ENCODE measurements at regions not wholly inside any gene's neighbourhood (a gene's known extent, or its start where the extent isn't known, plus 50 kb on each side); places are given as distances from the start of the nearest gene placed in this dataset.

DNA sequence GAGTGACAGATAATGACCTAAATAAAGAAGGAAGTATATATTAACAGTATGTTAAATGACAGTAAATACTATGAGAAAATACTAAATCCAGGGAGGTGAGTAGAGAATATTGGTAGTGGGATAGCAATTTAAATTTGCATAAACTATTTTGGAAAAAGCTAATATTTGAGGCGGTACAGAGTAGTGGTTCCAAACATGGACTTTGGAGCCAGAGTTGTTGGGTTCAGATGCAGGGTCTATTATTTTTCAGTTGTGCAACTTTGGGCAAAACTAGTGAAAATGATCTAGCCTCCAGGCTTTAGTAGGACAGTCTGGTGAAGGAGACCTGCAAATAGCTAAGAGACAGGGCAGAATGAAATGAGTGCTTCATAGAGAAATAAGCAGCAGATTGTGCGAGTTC lies 84.8 kb upstream of the SOX3 start:
- no peaks in the 10 kb centered on the region for H3K36me3 ChIP-seq (replicated peaks in 1 of 2; ENCODE audit: control insufficient read depth in 1 of 2, insufficient read depth in 2 of 2, low read length in 2 of 2)
- no peak overlapping the region for H3K9ac ChIP-seq (ENCODE audit: insufficient read depth, low read depth, low read length)
- ATAC-seq (no peak), FAIRE-seq (no peak), DNase-seq (ENCODE audit: low spot score) (no peak)
- ChIA-PET CTCF (ENCODE audit: low intra/inter-chr PET ratio, low total read pairs) (no interaction called here), POLR2A (no interaction called here)
- no peak overlapping the region for H2AFZ ChIP-seq (ENCODE audit: low read length)
- no peaks in the 10 kb centered on the region for H3K9me3 ChIP-seq (ENCODE audit: low read length)
- H3K27me3 ChIP-seq (ENCODE audit: control insufficient read depth in 1 of 2, insufficient read depth in 2 of 2, low read length in 2 of 2) = no peaks in the 10 kb centered on the region
- no peaks in the 10 kb centered on the region for H3K4me1 ChIP-seq (ENCODE audit: insufficient read depth, low read length)
- 0% methylated on average over 2 of the region's 2 CpGs for WGBS (ENCODE audit: low lambda C conversion rate)
- no peak overlapping the region for H3K4me3 ChIP-seq (replicated peaks in 1 of 3; ENCODE audit: insufficient read depth in 1 of 3, low read depth in 2 of 3, low read length in 3 of 3)
- no peaks in the 10 kb centered on the region for H4K20me1 ChIP-seq (ENCODE audit: insufficient read depth, low read length)
- in situ Hi-C loops (cut with HindIII; ENCODE audit: extremely low pct_ligation_motif_present, low pct_unique_long_range_greater_than_20kb) = no loop called here
- H3K79me2 ChIP-seq (ENCODE audit: insufficient read depth, low read length) = no peaks in the 10 kb centered on the region
- no peak overlapping the region for H3K27ac ChIP-seq (ENCODE audit: extremely low read length, insufficient read depth, low read length)
- H3K4me2 ChIP-seq (ENCODE audit: low read depth, low read length) = no peak overlapping the region
- no TSS peak for BruUV-seq (replicated peaks)
- intact Hi-C loops (cut with micrococcal nuclease; ENCODE audit: unreplicated experiment) = no loop called here
- no peak for TF ChIP-seq SOX13 (IDR thresholded peaks at IDR 0.05)
- no peak for TF ChIP-seq SOX13 (CRISPR knock-in tag; conservative IDR thresholded peaks at IDR 0.05 in 1 of 2, IDR thresholded peaks at IDR 0.05 in 1 of 2)
- no peak for TF ChIP-seq ZNF816 (CRISPR knock-in tag; IDR thresholded peaks at IDR 0.05; ENCODE audit: borderline replicate concordance)
- TF ChIP-seq, protein P1, sequence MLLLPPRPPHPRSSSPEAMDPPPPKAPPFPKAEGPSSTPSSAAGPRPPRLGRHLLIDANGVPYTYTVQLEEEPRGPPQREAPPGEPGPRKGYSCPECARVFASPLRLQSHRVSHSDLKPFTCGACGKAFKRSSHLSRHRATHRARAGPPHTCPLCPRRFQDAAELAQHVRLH (CRISPR knock-in tag; IDR thresholded peaks at IDR 0.05; ENCODE audit: borderline replicate concordance, low read depth) = no peak
- no peak for TF ChIP-seq ZNF383 (CRISPR knock-in tag; IDR thresholded peaks at IDR 0.05; ENCODE audit: borderline replicate concordance)
- no peak for TF ChIP-seq ZNF674 (CRISPR knock-in tag; IDR thresholded peaks at IDR 0.05; ENCODE audit: low read depth)
- TF ChIP-seq, protein P2, sequence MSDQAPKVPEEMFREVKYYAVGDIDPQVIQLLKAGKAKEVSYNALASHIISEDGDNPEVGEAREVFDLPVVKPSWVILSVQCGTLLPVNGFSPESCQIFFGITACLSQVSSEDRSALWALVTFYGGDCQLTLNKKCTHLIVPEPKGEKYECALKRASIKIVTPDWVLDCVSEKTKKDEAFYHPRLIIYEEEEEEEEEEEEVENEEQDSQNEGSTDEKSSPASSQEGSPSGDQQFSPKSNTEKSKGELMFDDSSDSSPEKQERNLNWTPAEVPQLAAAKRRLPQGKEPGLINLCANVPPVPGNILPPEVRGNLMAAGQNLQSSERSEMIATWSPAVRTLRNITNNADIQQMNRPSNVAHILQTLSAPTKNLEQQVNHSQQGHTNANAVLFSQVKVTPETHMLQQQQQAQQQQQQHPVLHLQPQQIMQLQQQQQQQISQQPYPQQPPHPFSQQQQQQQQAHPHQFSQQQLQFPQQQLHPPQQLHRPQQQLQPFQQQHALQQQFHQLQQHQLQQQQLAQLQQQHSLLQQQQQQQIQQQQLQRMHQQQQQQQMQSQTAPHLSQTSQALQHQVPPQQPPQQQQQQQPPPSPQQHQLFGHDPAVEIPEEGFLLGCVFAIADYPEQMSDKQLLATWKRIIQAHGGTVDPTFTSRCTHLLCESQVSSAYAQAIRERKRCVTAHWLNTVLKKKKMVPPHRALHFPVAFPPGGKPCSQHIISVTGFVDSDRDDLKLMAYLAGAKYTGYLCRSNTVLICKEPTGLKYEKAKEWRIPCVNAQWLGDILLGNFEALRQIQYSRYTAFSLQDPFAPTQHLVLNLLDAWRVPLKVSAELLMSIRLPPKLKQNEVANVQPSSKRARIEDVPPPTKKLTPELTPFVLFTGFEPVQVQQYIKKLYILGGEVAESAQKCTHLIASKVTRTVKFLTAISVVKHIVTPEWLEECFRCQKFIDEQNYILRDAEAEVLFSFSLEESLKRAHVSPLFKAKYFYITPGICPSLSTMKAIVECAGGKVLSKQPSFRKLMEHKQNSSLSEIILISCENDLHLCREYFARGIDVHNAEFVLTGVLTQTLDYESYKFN (CRISPR knock-in tag; conservative IDR thresholded peaks at IDR 0.05) = no peak
- TF ChIP-seq, protein P3, sequence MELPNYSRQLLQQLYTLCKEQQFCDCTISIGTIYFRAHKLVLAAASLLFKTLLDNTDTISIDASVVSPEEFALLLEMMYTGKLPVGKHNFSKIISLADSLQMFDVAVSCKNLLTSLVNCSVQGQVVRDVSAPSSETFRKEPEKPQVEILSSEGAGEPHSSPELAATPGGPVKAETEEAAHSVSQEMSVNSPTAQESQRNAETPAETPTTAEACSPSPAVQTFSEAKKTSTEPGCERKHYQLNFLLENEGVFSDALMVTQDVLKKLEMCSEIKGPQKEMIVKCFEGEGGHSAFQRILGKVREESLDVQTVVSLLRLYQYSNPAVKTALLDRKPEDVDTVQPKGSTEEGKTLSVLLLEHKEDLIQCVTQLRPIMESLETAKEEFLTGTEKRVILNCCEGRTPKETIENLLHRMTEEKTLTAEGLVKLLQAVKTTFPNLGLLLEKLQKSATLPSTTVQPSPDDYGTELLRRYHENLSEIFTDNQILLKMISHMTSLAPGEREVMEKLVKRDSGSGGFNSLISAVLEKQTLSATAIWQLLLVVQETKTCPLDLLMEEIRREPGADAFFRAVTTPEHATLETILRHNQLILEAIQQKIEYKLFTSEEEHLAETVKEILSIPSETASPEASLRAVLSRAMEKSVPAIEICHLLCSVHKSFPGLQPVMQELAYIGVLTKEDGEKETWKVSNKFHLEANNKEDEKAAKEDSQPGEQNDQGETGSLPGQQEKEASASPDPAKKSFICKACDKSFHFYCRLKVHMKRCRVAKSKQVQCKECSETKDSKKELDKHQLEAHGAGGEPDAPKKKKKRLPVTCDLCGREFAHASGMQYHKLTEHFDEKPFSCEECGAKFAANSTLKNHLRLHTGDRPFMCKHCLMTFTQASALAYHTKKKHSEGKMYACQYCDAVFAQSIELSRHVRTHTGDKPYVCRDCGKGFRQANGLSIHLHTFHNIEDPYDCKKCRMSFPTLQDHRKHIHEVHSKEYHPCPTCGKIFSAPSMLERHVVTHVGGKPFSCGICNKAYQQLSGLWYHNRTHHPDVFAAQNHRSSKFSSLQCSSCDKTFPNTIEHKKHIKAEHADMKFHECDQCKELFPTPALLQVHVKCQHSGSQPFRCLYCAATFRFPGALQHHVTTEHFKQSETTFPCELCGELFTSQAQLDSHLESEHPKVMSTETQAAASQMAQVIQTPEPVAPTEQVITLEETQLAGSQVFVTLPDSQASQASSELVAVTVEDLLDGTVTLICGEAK (IDR thresholded peaks at IDR 0.05) = no peak
- TF ChIP-seq, protein P3 (CRISPR knock-in tag; IDR thresholded peaks at IDR 0.05) = no peak
- TF ChIP-seq ZNF713 (CRISPR knock-in tag; IDR thresholded peaks at IDR 0.05) = no peak
- no peak for TF ChIP-seq NKX3-1 (CRISPR knock-in tag; IDR thresholded peaks at IDR 0.05)
